Astrocyte of the cerebellum (primary cell): ENCODE measurements at regions not wholly inside any gene's neighbourhood (a gene's known extent, or its start where the extent isn't known, plus 50 kb on each side); places are given as distances from the start of the nearest gene placed in this dataset.

Experiments used
- DNase-seq: peaks from one replicate; pipeline ENCODE4 v3.0.0-alpha.2; 2011; ENCODE audit warnings: low read depth
- H3K4me3 ChIP-seq: 2 replicates; pipeline ENCODE4 v1.5.1; 2011; ENCODE audit warnings: mild to moderate bottlenecking, low read depth, low read length, moderate library complexity
- in situ Hi-C: cut with HindIII; loops from 2 replicates; pipeline ENCODE4 v1.10.0; 2017; ENCODE audit warnings: low sequenced_read_pairs
- TF ChIP-seq, protein P1 (sequence below): IDR thresholded peaks from 2 replicates; pipeline ENCODE4 v1.5.1; 2012; ENCODE audit warnings: low read length, low read depth, moderate library complexity, mild to moderate bottlenecking; ENCODE audit errors: missing control alignments

DNA sequence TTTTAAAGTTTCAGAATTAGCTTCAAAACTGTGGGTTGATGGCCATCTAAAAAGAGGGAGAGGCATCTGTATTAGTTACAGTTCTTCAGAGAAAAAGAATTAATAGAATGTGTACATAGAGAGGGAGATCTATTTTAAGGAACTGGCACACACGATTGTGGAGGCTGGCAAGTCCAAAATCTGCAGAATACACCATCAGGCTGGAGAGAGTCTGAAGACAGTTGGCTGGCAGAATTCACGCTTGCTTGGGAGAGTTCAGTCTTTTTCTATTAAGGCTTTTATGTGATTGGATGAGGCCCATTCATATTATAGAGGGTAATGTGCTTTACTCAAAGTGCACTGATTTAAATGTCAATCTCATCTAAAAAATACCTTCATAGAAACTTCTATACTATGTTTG is 135.1 kb upstream of the SORCS1 start:
- no peak for DNase-seq
- in situ Hi-C loops: no loop called here
- no peak overlapping the region for H3K4me3 ChIP-seq
- TF ChIP-seq, protein P1, sequence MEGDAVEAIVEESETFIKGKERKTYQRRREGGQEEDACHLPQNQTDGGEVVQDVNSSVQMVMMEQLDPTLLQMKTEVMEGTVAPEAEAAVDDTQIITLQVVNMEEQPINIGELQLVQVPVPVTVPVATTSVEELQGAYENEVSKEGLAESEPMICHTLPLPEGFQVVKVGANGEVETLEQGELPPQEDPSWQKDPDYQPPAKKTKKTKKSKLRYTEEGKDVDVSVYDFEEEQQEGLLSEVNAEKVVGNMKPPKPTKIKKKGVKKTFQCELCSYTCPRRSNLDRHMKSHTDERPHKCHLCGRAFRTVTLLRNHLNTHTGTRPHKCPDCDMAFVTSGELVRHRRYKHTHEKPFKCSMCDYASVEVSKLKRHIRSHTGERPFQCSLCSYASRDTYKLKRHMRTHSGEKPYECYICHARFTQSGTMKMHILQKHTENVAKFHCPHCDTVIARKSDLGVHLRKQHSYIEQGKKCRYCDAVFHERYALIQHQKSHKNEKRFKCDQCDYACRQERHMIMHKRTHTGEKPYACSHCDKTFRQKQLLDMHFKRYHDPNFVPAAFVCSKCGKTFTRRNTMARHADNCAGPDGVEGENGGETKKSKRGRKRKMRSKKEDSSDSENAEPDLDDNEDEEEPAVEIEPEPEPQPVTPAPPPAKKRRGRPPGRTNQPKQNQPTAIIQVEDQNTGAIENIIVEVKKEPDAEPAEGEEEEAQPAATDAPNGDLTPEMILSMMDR: no peak

DNA sequence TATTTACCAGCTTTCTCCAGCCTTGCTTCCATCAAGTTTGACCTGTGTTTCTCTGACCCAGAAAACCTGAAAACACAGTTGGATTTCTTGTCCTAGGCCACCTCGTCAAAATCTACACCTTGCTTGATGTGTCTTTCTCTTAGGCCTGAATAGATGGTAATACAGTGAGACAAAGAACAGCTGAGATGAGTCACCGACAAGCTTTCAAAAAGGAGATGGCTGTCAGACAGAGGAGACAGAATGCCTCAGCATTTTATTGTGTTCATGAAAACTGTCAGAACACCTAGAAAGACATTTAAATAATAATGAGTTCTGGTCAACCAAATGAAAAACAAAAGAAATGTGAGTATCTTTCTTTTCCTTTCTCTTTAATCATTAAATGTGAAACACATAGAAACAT is 119.7 kb upstream of the SORCS1 start:
- TF ChIP-seq, protein P1: no peak
- no peak for DNase-seq
- in situ Hi-C loops: no loop called here
- no peak overlapping the region for H3K4me3 ChIP-seq

DNA sequence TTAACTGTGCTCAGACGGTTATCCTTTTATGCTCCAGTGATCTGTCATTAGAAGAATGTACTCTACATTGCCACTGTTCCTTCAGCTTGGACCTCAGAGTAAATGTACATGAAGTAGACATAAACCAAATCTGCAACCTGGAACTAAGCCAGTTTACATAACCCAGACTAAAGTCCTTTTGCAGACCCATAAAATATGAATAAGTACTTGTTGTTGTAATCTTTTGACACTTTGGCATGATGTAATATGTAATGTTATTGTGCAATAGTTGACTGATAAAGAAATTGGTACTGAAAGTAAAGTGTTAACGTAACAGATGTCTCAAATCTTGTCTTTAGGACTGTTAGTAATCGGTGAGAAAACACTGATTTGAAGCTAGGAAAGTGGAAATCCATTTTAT is 115.8 kb upstream of the SORCS1 start:
- no peak overlapping the region for H3K4me3 ChIP-seq
- DNase-seq: no peak
- in situ Hi-C loops: no loop called here
- TF ChIP-seq, protein P1: no peak

DNA sequence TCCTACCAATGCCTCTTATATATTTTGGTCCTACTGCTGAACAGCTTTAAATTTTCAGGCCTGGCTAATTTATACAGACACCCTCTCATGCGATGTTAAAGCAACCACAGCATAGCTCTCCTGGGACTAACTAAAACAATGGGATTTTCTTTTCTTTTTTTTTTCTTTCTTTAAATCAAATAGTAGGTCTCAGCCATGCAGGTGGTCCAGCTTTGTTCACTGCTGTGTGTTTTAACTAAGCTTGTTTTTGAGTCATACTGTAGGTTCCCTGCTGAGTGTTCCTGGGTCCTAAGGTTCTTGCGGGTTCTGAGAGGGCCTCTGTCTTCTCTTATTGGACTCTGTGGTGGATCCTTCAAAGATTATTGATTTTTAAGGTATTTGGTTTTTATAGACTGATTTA is 113.1 kb upstream of the SORCS1 start:
- no peak for DNase-seq
- in situ Hi-C loops: no loop called here
- no peak overlapping the region for H3K4me3 ChIP-seq
- TF ChIP-seq, protein P1: no peak

DNA sequence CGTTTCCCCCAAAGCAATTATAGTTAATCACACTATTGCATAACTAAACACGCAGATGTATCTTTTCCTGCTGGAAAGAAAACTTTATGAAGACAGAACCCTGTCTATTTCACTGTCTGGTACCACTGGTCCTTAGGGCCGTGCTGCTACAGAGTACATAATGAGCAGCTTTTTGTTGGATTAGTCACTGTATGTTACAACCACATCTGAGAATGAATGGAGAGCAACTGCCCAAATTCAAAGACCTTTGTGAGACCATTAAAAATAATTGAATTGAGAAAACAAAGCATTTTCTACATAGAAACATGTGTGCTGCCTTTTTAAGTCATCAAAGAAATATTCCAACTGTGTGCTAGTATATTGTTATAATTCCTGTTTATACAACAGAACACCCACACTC is 111.3 kb upstream of the SORCS1 start:
- peak; percentile 15 for DNase-seq
- in situ Hi-C loops: no loop called here
- no peak overlapping the region for H3K4me3 ChIP-seq
- TF ChIP-seq, protein P1: no peak

DNA sequence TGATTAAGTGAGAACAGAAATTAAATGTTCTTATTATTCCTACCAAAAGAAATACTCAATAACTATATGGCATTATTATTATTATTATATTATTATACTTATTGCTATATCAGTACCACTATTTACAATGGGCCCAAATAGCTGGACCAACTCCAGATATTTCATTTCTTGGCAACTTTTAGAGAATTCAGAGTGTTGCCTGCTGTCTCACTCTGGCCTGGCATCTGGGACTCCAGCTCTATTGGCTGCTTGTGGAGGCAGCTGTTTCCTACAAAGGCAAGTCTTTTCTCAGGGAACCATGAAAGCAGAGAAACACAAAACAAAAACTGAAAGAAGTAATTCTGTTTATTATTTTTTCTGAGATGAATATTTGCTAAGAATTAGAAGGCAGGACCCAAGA is 105.1 kb upstream of the SORCS1 start:
- no peak overlapping the region for H3K4me3 ChIP-seq
- TF ChIP-seq, protein P1: no peak
- in situ Hi-C loops: no loop called here
- no peak for DNase-seq

DNA sequence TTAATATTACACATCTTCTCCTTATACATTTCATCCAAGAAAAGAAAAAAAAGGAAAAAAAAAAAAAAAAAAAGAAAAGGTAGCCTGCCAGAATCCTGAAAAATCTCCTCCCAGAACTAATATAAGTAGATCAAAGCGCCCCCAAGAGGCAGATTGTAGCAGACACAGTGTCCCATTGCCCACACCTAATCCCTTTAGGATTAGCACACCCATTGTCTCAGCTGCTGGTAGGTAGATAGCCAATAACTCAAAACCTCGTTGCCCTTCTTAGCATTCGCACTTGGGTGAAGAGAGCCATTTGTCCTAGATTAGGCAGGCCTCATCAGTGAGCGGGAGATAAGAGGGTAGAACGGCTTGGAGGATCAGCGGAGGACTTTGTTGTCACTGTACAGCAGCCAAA is 100.2 kb upstream of the SORCS1 start:
- H3K4me3 ChIP-seq: no peak overlapping the region
- TF ChIP-seq, protein P1: no peak
- DNase-seq: no peak
- in situ Hi-C loops: no loop called here
